GM19239 (cell line): ENCODE measurements at regions not wholly inside any gene's neighbourhood (a gene's known extent, or its start where the extent isn't known, plus 50 kb on each side); places are given as distances from the start of the nearest gene placed in this dataset.
A peak's percentile ranks its signal among the peaks of the same experiment; 100 is the strongest.
"Not testable (repeated sequence)": the region's sequence is repeated elsewhere in the genome, so short reads cannot be mapped to it uniquely, and the experiment has no call there.

ENCODE experiments used
- DNase-seq: peaks from one replicate; pipeline ENCODE4 v3.0.0; 2011; ENCODE audit warnings: low spot score; ENCODE audit not compliant: insufficient read length
- FAIRE-seq: peaks from 2 replicates; lab custom pipeline; 2011; peaks lifted over from hg19 to GRCh38; lab: Jason Lieb, UNC

DNA sequence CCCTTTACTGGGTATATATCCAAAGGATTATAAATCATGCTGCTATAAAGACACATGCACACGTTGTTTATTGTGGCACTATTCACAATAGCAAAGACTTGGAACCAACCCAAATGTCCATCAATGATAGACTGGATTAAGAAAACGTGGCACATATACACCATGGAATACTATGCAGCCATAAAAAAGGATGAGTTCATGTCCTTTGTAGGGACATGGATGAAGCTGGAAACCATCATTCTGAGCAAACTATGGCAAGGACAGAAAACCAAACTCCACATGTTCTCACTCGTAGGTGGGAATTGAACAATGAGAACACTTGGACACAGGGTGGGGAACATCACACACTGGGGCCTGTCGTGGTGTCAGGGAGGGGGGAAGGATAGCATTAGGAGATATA lies 59.2 kb downstream of the CXorf49B start:
- not testable (repeated sequence) for FAIRE-seq, DNase-seq

DNA sequence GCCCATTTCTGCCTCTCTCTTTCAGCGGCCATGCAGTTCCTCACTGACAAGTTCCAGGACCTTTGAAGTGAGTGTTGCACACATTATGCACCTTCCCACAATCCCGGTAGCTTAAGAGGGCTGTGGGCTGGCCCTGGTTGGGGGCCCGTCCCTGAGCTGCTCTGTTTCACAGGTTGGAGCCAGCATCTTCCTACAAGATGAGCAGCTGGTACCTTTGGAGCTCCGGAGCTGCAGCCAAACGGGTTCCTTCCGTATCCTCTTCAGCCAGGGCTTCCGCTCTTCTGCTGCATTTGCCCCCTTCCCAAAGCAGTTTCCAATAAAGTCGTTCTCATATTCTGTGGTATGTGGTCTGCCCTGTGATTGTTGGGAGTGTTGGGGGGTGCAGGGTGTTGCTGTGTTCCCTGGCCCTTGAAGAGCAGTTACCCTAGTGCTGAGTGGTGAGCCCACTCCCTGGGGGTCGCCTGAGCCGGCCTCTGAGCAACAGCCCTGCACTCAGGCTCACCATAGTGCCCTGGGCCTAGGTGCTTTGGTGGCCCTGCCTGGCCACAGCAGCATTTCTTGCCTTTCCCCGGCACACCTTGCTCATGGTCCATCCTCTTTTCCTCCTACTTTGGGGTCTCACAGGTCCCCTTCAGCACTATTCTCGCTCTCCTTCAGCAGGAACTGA lies 60.4 kb downstream of the CXorf49B start:
- DNase-seq, result no peak
- FAIRE-seq, result no peak

DNA sequence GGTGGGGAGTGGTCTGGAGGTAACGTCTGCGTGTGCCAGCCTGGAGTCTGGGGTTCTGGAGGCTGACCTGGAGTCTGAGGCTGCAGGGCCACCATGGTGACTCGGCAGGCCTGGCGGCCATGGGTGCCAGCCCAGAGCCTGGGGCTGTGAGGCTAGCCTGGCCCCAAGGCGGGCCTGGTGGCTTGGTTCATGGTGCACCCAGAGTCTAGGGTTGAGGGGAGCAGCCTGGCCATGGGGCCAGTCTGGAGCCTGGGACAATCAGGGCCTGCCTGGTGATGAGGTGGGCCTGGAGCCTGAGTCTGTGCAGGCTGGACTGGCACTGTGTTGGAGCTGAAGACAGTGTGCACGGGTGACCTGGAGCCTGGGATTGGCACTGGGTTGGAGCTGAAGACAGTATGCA lies 64.9 kb downstream of the CXorf49B start:
- no peak for FAIRE-seq
- DNase-seq, result no peak

DNA sequence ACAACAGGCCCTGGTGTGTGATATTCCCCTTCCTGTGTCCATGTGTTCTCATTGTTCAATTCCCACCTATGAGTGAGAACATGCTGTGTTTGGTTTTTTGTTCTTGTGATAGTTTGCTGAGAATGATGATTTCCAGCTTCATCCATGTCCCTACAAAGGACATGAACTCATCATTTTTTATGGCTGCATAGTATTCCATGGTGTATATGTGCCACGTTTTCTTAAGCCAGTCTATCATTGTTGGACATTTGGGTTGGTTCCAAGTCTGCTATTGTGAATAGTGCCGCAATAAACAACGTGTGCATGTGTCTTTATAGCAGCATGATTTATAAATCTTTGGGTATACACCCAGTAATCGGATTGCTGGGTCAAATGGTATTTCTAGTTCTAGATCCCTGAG lies 72.6 kb upstream of the NHSL2 start:
- DNase-seq, FAIRE-seq: not testable (repeated sequence)

DNA sequence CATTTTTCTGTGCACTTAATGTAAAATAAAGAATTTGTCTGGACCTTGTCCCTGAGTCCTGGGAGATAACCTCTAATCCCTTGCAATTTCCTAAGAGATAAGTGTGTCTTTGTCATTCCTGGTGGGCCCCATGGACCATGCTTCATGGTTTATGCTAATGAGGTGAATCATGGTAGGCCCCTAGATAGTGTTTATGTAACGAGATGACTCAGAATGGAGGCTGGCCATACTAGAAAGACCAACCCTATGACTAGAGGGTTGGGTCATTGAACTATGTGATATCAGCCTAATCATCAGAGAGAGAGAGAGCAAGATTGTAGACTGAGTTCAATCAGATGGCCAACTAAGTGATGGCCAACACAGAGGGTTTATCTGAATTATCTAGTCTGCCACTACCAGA lies 64.2 kb upstream of the NHSL2 start:
- DNase-seq (no peak), FAIRE-seq (no peak)

DNA sequence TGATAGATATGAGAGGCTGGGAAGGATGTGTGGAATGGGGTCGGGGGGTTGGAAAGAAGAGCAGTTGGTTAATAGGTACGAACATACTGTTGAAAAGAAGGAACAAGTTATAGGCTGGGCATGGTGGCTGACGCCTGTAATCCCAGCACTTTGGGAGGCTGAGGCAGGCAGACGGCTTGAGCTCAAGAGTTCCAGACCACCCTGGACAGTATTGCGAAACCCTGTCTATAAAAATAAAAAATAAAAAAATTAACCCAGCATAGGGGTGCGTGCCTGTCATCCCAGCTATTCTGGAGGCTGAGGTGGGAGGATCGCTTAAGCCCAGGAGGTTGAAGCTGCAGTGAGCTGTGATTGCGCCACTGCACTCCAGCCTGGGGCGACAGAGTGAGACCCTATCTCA lies 58.5 kb upstream of the NHSL2 start:
- no peak for FAIRE-seq
- DNase-seq, result no peak

DNA sequence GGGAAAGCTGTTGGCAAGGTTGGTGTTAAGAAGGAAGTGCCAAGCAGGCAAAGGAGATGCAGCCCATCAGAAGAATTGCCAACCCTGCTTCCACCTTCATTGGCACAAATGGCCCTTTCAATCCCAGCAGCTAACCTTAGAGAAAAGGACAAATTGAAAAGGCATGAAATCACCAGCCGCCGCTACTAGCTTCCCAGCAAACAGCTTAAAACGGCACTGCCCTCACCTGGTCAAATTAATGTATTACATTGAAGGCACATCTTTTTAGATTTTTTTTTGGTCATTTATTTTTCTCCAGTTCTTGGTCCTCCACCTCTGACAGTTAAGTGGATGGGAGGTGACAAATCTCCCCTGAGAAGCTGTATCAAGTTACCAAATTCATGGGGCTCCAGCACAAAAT lies 51.0 kb upstream of the NHSL2 start:
- DNase-seq (no peak), FAIRE-seq (peak; percentile 75)
